Muscle of leg (tissue), 3 donors: ENCODE measurements at regions not wholly inside any gene's neighbourhood (a gene's known extent, or its start where the extent isn't known, plus 50 kb on each side); places are given as distances from the start of the nearest gene placed in this dataset.

ENCODE experiments used
- DNase-seq: peaks from one replicate; pipeline ENCODE4 v3.0.0; 2013
- H3K27ac ChIP-seq: one replicate; pipeline ENCODE4 v1.5.1; 2013; ENCODE audit warnings: mild to moderate bottlenecking, low read length, control low read depth
- H3K27me3 ChIP-seq: one replicate; pipeline ENCODE4 v1.6.1; 2013; ENCODE audit warnings: low read length; ENCODE audit not compliant: control insufficient read depth, insufficient read depth
- H3K36me3 ChIP-seq: one replicate; pipeline ENCODE4 v1.6.1; 2013; ENCODE audit warnings: low read length; ENCODE audit not compliant: control insufficient read depth, insufficient read depth
- H3K4me1 ChIP-seq: one replicate; pipeline ENCODE4 v1.6.1; 2013; ENCODE audit warnings: low read length; ENCODE audit not compliant: control insufficient read depth, insufficient read depth
- H3K4me3 ChIP-seq: one replicate; pipeline ENCODE4 v1.5.1; 2013; ENCODE audit warnings: low read length, control low read depth
- H3K9me3 ChIP-seq: replicated peaks from 2 replicates; pipeline ENCODE4 v1.6.1; 2013; ENCODE audit warnings: low read depth, low read length; ENCODE audit not compliant: control insufficient read depth
- WGBS: methylation state at CpG from one replicate; pipeline ENCODE4 v1.1.5; 2013; ENCODE audit warnings: missing lambda C conversion rate; ENCODE audit not compliant: insufficient coverage; 5-methylcytosine and 5-hydroxymethylcytosine counted together

- Histone ChIP-seq H3K4me3 (peak overlapping the region; percentile 1), H3K4me1 (peaks cover 40% of the 10 kb centered on the region), H3K27ac (peak overlapping the region; percentile 60), H3K9me3 (no peaks in the 10 kb centered on the region), H3K36me3 (no peaks in the 10 kb centered on the region), H3K27me3 (no peaks in the 10 kb centered on the region)
- DNase-seq: peak; percentile 92
- WGBS: 11% methylated on average over 18 of the region's 38 CpGs
These were observed 130.9 kb upstream of the PTPN1 start for GRCh38 chr20:50379049-50379990.

GRCh38 chr20:50379991-50380696 lies 130.0 kb upstream of the PTPN1 start:
- no peaks in the 10 kb centered on the region for H3K9me3 ChIP-seq
- DNase-seq: no peak
- H3K4me1 ChIP-seq: peaks cover 43% of the 10 kb centered on the region
- no peaks in the 10 kb centered on the region for H3K27me3 ChIP-seq
- no peaks in the 10 kb centered on the region for H3K36me3 ChIP-seq
- no peak overlapping the region for H3K27ac ChIP-seq
- no peak overlapping the region for H3K4me3 ChIP-seq
- 81% methylated on average over 14 of the region's 16 CpGs for WGBS

- Histone ChIP-seq H3K4me1 (peaks cover 48% of the 10 kb centered on the region), H3K27ac (no peak overlapping the region)
- 61% methylated on average over 4 of the region's 5 CpGs for WGBS
These were observed 129.5 kb upstream of the PTPN1 start for GRCh38 chr20:50380697-50381040.

GRCh38 chr20:50381075-50381732 lies 129.0 kb upstream of the PTPN1 start:
- Histone ChIP-seq H3K27me3 (no peaks in the 10 kb centered on the region), H3K36me3 (no peaks in the 10 kb centered on the region), H3K27ac (no peak overlapping the region), H3K4me1 (peaks cover 52% of the 10 kb centered on the region), H3K4me3 (no peak overlapping the region), H3K9me3 (no peaks in the 10 kb centered on the region)
- DNase-seq: no peak
- 65% methylated on average over 6 of the region's 7 CpGs for WGBS

More at GRCh38 chr20:50380697-50381040, 129.5 kb upstream of the PTPN1 start:
- no peak overlapping the region for H3K4me3 ChIP-seq
- H3K36me3 ChIP-seq: no peaks in the 10 kb centered on the region
- H3K27me3 ChIP-seq: no peaks in the 10 kb centered on the region
- DNase-seq: peak; percentile 45
- H3K9me3 ChIP-seq: no peaks in the 10 kb centered on the region

GRCh38 chr20:50381771-50382593 lies 128.2 kb upstream of the PTPN1 start:
- Histone ChIP-seq H3K4me1 (peaks cover 49% of the 10 kb centered on the region), H3K27me3 (no peaks in the 10 kb centered on the region), H3K27ac (no peak overlapping the region), H3K9me3 (no peaks in the 10 kb centered on the region), H3K36me3 (no peaks in the 10 kb centered on the region), H3K4me3 (no peak overlapping the region)
- DNase-seq: peak; percentile 53
- 66% methylated on average over 7 of the region's 13 CpGs for WGBS

- Histone ChIP-seq H3K36me3 (no peaks in the 10 kb centered on the region), H3K27ac (no peak overlapping the region), H3K9me3 (no peaks in the 10 kb centered on the region), H3K27me3 (no peaks in the 10 kb centered on the region), H3K4me3 (no peak overlapping the region), H3K4me1 (peaks cover 17% of the 10 kb centered on the region)
- WGBS: 84% methylated on average over 14 of the region's 22 CpGs
- no peak for DNase-seq
These were observed 124.2 kb upstream of the PTPN1 start for GRCh38 chr20:50385733-50386640.

GRCh38 chr20:50386641-50386960 lies 123.6 kb upstream of the PTPN1 start:
- no peak overlapping the region for H3K4me3 ChIP-seq
- 92% methylated on average over 2 of the region's 6 CpGs for WGBS
- H3K4me1 ChIP-seq: peaks cover 17% of the 10 kb centered on the region
- no peaks in the 10 kb centered on the region for H3K36me3 ChIP-seq
- H3K27me3 ChIP-seq: no peaks in the 10 kb centered on the region
- DNase-seq: no peak
- no peak overlapping the region for H3K27ac ChIP-seq
- H3K9me3 ChIP-seq: no peaks in the 10 kb centered on the region

GRCh38 chr20:50387218-50387995 lies 122.8 kb upstream of the PTPN1 start:
- H3K9me3 ChIP-seq: no peaks in the 10 kb centered on the region
- no peaks in the 10 kb centered on the region for H3K36me3 ChIP-seq
- H3K4me3 ChIP-seq: no peak overlapping the region
- no peak overlapping the region for H3K27ac ChIP-seq
- WGBS: 79% methylated on average over 17 of the region's 21 CpGs
- DNase-seq: no peak
- H3K27me3 ChIP-seq: no peaks in the 10 kb centered on the region
- peaks cover 17% of the 10 kb centered on the region for H3K4me1 ChIP-seq

GRCh38 chr20:50387996-50388332 lies 122.2 kb upstream of the PTPN1 start:
- WGBS: 55% methylated on average over 6 of the region's 6 CpGs
- no peaks in the 10 kb centered on the region for H3K36me3 ChIP-seq
- H3K9me3 ChIP-seq: no peaks in the 10 kb centered on the region
- H3K4me1 ChIP-seq: peaks cover 15% of the 10 kb centered on the region
- no peak overlapping the region for H3K27ac ChIP-seq
- H3K27me3 ChIP-seq: no peaks in the 10 kb centered on the region
- no peak for DNase-seq
- H3K4me3 ChIP-seq: no peak overlapping the region
